ENCODE measurements at regions not wholly inside any gene's neighbourhood (a gene's known extent, or its start where the extent isn't known, plus 50 kb on each side); places are given as distances from the start of the nearest gene placed in this dataset.
"Not testable (repeated sequence)": the region's sequence is repeated elsewhere in the genome, so short reads cannot be mapped to it uniquely, and the experiment has no call there.

GRCh38 chr3:6392123-6392522 is 468.8 kb upstream of the GRM7 start:
- no peak for DNase-seq (ENCODE audit: low read depth in 4 of 4, low spot score in 1 of 4)

- DNase-seq (ENCODE audit: low read depth in 4 of 4, low spot score in 1 of 4) = no peak
These were observed 466.0 kb upstream of the GRM7 start for GRCh38 chr3:6394944-6395343.

- DNase-seq (ENCODE audit: low read depth in 4 of 4, low spot score in 1 of 4) = no peak
These were observed 464.3 kb upstream of the GRM7 start for GRCh38 chr3:6396631-6397030.

GRCh38 chr3:6402666-6403065 is 458.2 kb upstream of the GRM7 start:
- DNase-seq (ENCODE audit: low read depth in 4 of 4, low spot score in 1 of 4) = not testable (repeated sequence)

GRCh38 chr3:6406923-6407322 is 454.0 kb upstream of the GRM7 start:
- DNase-seq (ENCODE audit: low read depth in 4 of 4, low spot score in 1 of 4) = not testable (repeated sequence)

- no peak for DNase-seq (ENCODE audit: low read depth in 4 of 4, low spot score in 1 of 4)
These were observed 444.8 kb upstream of the GRM7 start for GRCh38 chr3:6416049-6416661.

- DNase-seq (ENCODE audit: low read depth in 4 of 4, low spot score in 1 of 4) = no peak
These were observed 443.7 kb upstream of the GRM7 start for GRCh38 chr3:6417174-6417573.

- DNase-seq (ENCODE audit: low read depth in 4 of 4, low spot score in 1 of 4) = no peak
These were observed 442.4 kb upstream of the GRM7 start for GRCh38 chr3:6418485-6418884.

- DNase-seq (ENCODE audit: low read depth in 4 of 4, low spot score in 1 of 4) = no peak
These were observed 439.1 kb upstream of the GRM7 start for GRCh38 chr3:6421666-6422445.

- DNase-seq (ENCODE audit: low read depth in 4 of 4, low spot score in 1 of 4) = no peak
These were observed 435.6 kb upstream of the GRM7 start for GRCh38 chr3:6425289-6425820.

GRCh38 chr3:6428276-6428675 is 432.6 kb upstream of the GRM7 start:
- not testable (repeated sequence) for DNase-seq (ENCODE audit: low read depth in 4 of 4, low spot score in 1 of 4)

- no peak for DNase-seq (ENCODE audit: low read depth in 4 of 4, low spot score in 1 of 4)
These were observed 425.0 kb upstream of the GRM7 start for GRCh38 chr3:6435951-6436350.

- no peak for DNase-seq (ENCODE audit: low read depth in 4 of 4, low spot score in 1 of 4)
These were observed 423.3 kb upstream of the GRM7 start for GRCh38 chr3:6437631-6438030.

GRCh38 chr3:6438031-6438430 is 422.9 kb upstream of the GRM7 start:
- no peak for DNase-seq (ENCODE audit: low read depth in 4 of 4, low spot score in 1 of 4)

- DNase-seq (ENCODE audit: low read depth in 4 of 4, low spot score in 1 of 4) = no peak
These were observed 421.7 kb upstream of the GRM7 start for GRCh38 chr3:6439226-6439625.

- DNase-seq (ENCODE audit: low read depth in 4 of 4, low spot score in 1 of 4) = no peak
These were observed 421.1 kb upstream of the GRM7 start for GRCh38 chr3:6439824-6440223.

GRCh38 chr3:6444888-6445658 is 415.8 kb upstream of the GRM7 start:
- DNase-seq (ENCODE audit: low read depth in 4 of 4, low spot score in 1 of 4) = no peak

GRCh38 chr3:6447166-6447801 is 413.6 kb upstream of the GRM7 start:
- no peak for DNase-seq (ENCODE audit: low read depth in 4 of 4, low spot score in 1 of 4)

- DNase-seq (ENCODE audit: low read depth in 4 of 4, low spot score in 1 of 4) = no peak
These were observed 412.9 kb upstream of the GRM7 start for GRCh38 chr3:6448011-6448410.

- DNase-seq (ENCODE audit: low read depth in 4 of 4, low spot score in 1 of 4) = no peak
These were observed 411.8 kb upstream of the GRM7 start for GRCh38 chr3:6449099-6449498.

GRCh38 chr3:6452974-6453373 is 407.9 kb upstream of the GRM7 start:
- no peak for DNase-seq (ENCODE audit: low read depth in 4 of 4, low spot score in 1 of 4)
